ENCODE measurements at regions not wholly inside any gene's neighbourhood (a gene's known extent, or its start where the extent isn't known, plus 50 kb on each side); places are given as distances from the start of the nearest gene placed in this dataset.

GRCh38 chr12:84089356-84089755 is 823.2 kb downstream of the SLC6A15 start:
- TF ChIP-seq POLR2A (IDR thresholded peaks at IDR 0.05; ENCODE audit: low read depth, low read length) (no peak), POLR2AphosphoS5 (IDR thresholded peaks at IDR 0.05; ENCODE audit: low read depth, low read length) (no peak), TAF1 (IDR thresholded peaks at IDR 0.05; ENCODE audit: borderline replicate concordance, low read depth, low read length) (no peak)
- DNase-seq (ENCODE audit: insufficient read length), result no peak
- no peak for FAIRE-seq

- FAIRE-seq, result no peak
- no peak for DNase-seq (ENCODE audit: insufficient read length)
- TF ChIP-seq POLR2AphosphoS5 (IDR thresholded peaks at IDR 0.05; ENCODE audit: low read depth, low read length) (no peak), POLR2A (IDR thresholded peaks at IDR 0.05; ENCODE audit: low read depth, low read length) (no peak), TAF1 (IDR thresholded peaks at IDR 0.05; ENCODE audit: borderline replicate concordance, low read depth, low read length) (no peak)
Observed at GRCh38 chr12:84085046-84085445, 827.6 kb downstream of the SLC6A15 start.

- DNase-seq (ENCODE audit: insufficient read length), result no peak
- no peak for FAIRE-seq
- TF ChIP-seq POLR2A (IDR thresholded peaks at IDR 0.05; ENCODE audit: low read depth, low read length) (no peak), POLR2AphosphoS5 (IDR thresholded peaks at IDR 0.05; ENCODE audit: low read depth, low read length) (no peak), TAF1 (IDR thresholded peaks at IDR 0.05; ENCODE audit: borderline replicate concordance, low read depth, low read length) (no peak)
Observed at GRCh38 chr12:84079626-84080025, 833.0 kb downstream of the SLC6A15 start.

GRCh38 chr12:84077679-84078078 is 834.9 kb downstream of the SLC6A15 start:
- DNase-seq (ENCODE audit: insufficient read length), result no peak
- no peak for FAIRE-seq
- TF ChIP-seq POLR2AphosphoS5 (IDR thresholded peaks at IDR 0.05; ENCODE audit: low read depth, low read length), result no peak
- no peak for TF ChIP-seq POLR2A (IDR thresholded peaks at IDR 0.05; ENCODE audit: low read depth, low read length)
- TF ChIP-seq TAF1 (IDR thresholded peaks at IDR 0.05; ENCODE audit: borderline replicate concordance, low read depth, low read length), result no peak

GRCh38 chr12:84075991-84076390 is 836.6 kb downstream of the SLC6A15 start:
- FAIRE-seq (no peak), DNase-seq (ENCODE audit: insufficient read length) (no peak)
- no peak for TF ChIP-seq POLR2AphosphoS5 (IDR thresholded peaks at IDR 0.05; ENCODE audit: low read depth, low read length)
- TF ChIP-seq TAF1 (IDR thresholded peaks at IDR 0.05; ENCODE audit: borderline replicate concordance, low read depth, low read length), result no peak
- TF ChIP-seq POLR2A (IDR thresholded peaks at IDR 0.05; ENCODE audit: low read depth, low read length), result no peak

GRCh38 chr12:84073401-84073800 is 839.2 kb downstream of the SLC6A15 start:
- no peak for DNase-seq (ENCODE audit: insufficient read length)
- TF ChIP-seq POLR2AphosphoS5 (IDR thresholded peaks at IDR 0.05; ENCODE audit: low read depth, low read length) (no peak), TAF1 (IDR thresholded peaks at IDR 0.05; ENCODE audit: borderline replicate concordance, low read depth, low read length) (no peak), POLR2A (IDR thresholded peaks at IDR 0.05; ENCODE audit: low read depth, low read length) (no peak)
- FAIRE-seq, result no peak

GRCh38 chr12:84072961-84073360 is 839.6 kb downstream of the SLC6A15 start:
- FAIRE-seq, result no peak
- TF ChIP-seq TAF1 (IDR thresholded peaks at IDR 0.05; ENCODE audit: borderline replicate concordance, low read depth, low read length) (no peak), POLR2AphosphoS5 (IDR thresholded peaks at IDR 0.05; ENCODE audit: low read depth, low read length) (no peak), POLR2A (IDR thresholded peaks at IDR 0.05; ENCODE audit: low read depth, low read length) (no peak)
- DNase-seq (ENCODE audit: insufficient read length), result no peak

- DNase-seq (ENCODE audit: insufficient read length) (no peak), FAIRE-seq (no peak)
- TF ChIP-seq POLR2AphosphoS5 (IDR thresholded peaks at IDR 0.05; ENCODE audit: low read depth, low read length) (no peak), POLR2A (IDR thresholded peaks at IDR 0.05; ENCODE audit: low read depth, low read length) (no peak), TAF1 (IDR thresholded peaks at IDR 0.05; ENCODE audit: borderline replicate concordance, low read depth, low read length) (no peak)
Observed at GRCh38 chr12:84070292-84070691, 842.3 kb downstream of the SLC6A15 start.

GRCh38 chr12:84069699-84070098 is 842.9 kb downstream of the SLC6A15 start:
- DNase-seq (ENCODE audit: insufficient read length) (no peak), FAIRE-seq (no peak)
- TF ChIP-seq POLR2AphosphoS5 (IDR thresholded peaks at IDR 0.05; ENCODE audit: low read depth, low read length) (no peak), TAF1 (IDR thresholded peaks at IDR 0.05; ENCODE audit: borderline replicate concordance, low read depth, low read length) (no peak), POLR2A (IDR thresholded peaks at IDR 0.05; ENCODE audit: low read depth, low read length) (no peak)

GRCh38 chr12:84069198-84069597 is 843.4 kb downstream of the SLC6A15 start:
- no peak for DNase-seq (ENCODE audit: insufficient read length)
- FAIRE-seq, result no peak
- TF ChIP-seq TAF1 (IDR thresholded peaks at IDR 0.05; ENCODE audit: borderline replicate concordance, low read depth, low read length) (no peak), POLR2AphosphoS5 (IDR thresholded peaks at IDR 0.05; ENCODE audit: low read depth, low read length) (no peak), POLR2A (IDR thresholded peaks at IDR 0.05; ENCODE audit: low read depth, low read length) (no peak)

- FAIRE-seq (no peak), DNase-seq (ENCODE audit: insufficient read length) (no peak)
- no peak for TF ChIP-seq TAF1 (IDR thresholded peaks at IDR 0.05; ENCODE audit: borderline replicate concordance, low read depth, low read length)
- no peak for TF ChIP-seq POLR2AphosphoS5 (IDR thresholded peaks at IDR 0.05; ENCODE audit: low read depth, low read length)
- no peak for TF ChIP-seq POLR2A (IDR thresholded peaks at IDR 0.05; ENCODE audit: low read depth, low read length)
Observed at GRCh38 chr12:84058136-84058535, 854.5 kb downstream of the SLC6A15 start.

- no peak for FAIRE-seq
- DNase-seq (ENCODE audit: insufficient read length), result no peak
- no peak for TF ChIP-seq POLR2AphosphoS5 (IDR thresholded peaks at IDR 0.05; ENCODE audit: low read depth, low read length)
- no peak for TF ChIP-seq TAF1 (IDR thresholded peaks at IDR 0.05; ENCODE audit: borderline replicate concordance, low read depth, low read length)
- TF ChIP-seq POLR2A (IDR thresholded peaks at IDR 0.05; ENCODE audit: low read depth, low read length), result no peak
Observed at GRCh38 chr12:84054811-84055210, 857.8 kb downstream of the SLC6A15 start.

- no peak for FAIRE-seq
Observed at GRCh38 chr12:84047881-84048280, 864.7 kb downstream of the SLC6A15 start.

More at GRCh38 chr12:84047881-84048280, 864.7 kb downstream of the SLC6A15 start:
- TF ChIP-seq TAF1 (IDR thresholded peaks at IDR 0.05; ENCODE audit: borderline replicate concordance, low read depth, low read length), result no peak
- no peak for TF ChIP-seq POLR2AphosphoS5 (IDR thresholded peaks at IDR 0.05; ENCODE audit: low read depth, low read length)
- TF ChIP-seq POLR2A (IDR thresholded peaks at IDR 0.05; ENCODE audit: low read depth, low read length), result no peak
- DNase-seq (ENCODE audit: insufficient read length), result no peak
